WERI-Rb-1 (cell line): ENCODE measurements at regions not wholly inside any gene's neighbourhood (a gene's known extent, or its start where the extent isn't known, plus 50 kb on each side); places are given as distances from the start of the nearest gene placed in this dataset.

ENCODE experiments used
- DNase-seq: peaks from one replicate; pipeline ENCODE4 v3.0.0-alpha.2; 2020
- H3K27ac ChIP-seq: fragments of 250-450 bp; sonication (Bioruptor Pico); 2 replicates; pipeline ENCODE4 v1.5.1; 2020; ENCODE audit warnings: mild to moderate bottlenecking, moderate library complexity
- H3K27me3 ChIP-seq: fragments of 250-450 bp; sonication (Bioruptor Pico); 2 replicates; pipeline ENCODE4 v1.5.1; 2021; ENCODE audit warnings: mild to moderate bottlenecking, low read depth, moderate library complexity; ENCODE audit not compliant: insufficient read depth, severe bottlenecking
- H3K36me3 ChIP-seq: fragments of 250-450 bp; sonication (Bioruptor Pico); 2 replicates; pipeline ENCODE4 v1.5.1; 2020; ENCODE audit warnings: mild to moderate bottlenecking, moderate library complexity
- H3K4me3 ChIP-seq: 2 replicates; pipeline ENCODE4 v1.5.1; 2011; ENCODE audit warnings: low read depth, mild to moderate bottlenecking, control low read depth, low read length
- H3K9me3 ChIP-seq: fragments of 250-450 bp; sonication (Bioruptor Pico); 2 replicates; pipeline ENCODE4 v1.5.1; 2021; ENCODE audit warnings: mild to moderate bottlenecking, moderate library complexity; ENCODE audit not compliant: severe bottlenecking
- TF ChIP-seq, protein P1 (sequence below): IDR thresholded peaks from 2 replicates; pipeline ENCODE4 v1.5.1; 2011; ENCODE audit warnings: low read depth, mild to moderate bottlenecking, control low read depth, inconsistent platforms, low read length

DNA sequence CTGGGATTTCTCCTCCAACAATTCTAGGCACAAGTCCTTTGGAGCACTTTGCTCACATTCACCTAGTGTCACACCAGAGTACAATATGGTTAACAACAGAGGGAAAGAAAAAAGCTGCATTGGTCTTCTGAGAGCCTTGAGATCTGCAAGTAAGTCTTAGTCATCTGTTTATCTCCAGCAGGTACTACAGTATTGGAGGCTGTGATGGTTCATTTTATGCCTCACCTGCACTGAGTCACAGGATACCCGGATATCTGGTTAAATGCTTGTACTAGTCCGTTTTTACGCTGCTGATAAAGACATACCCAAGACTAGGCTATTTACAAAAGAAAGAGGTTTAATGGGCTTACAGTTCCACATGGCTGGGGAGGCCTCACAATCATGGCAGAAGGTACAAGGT lies 525.0 kb downstream of the NR2F1-AS1 start:
- no peak overlapping the region for H3K27ac ChIP-seq
- TF ChIP-seq, protein P1, sequence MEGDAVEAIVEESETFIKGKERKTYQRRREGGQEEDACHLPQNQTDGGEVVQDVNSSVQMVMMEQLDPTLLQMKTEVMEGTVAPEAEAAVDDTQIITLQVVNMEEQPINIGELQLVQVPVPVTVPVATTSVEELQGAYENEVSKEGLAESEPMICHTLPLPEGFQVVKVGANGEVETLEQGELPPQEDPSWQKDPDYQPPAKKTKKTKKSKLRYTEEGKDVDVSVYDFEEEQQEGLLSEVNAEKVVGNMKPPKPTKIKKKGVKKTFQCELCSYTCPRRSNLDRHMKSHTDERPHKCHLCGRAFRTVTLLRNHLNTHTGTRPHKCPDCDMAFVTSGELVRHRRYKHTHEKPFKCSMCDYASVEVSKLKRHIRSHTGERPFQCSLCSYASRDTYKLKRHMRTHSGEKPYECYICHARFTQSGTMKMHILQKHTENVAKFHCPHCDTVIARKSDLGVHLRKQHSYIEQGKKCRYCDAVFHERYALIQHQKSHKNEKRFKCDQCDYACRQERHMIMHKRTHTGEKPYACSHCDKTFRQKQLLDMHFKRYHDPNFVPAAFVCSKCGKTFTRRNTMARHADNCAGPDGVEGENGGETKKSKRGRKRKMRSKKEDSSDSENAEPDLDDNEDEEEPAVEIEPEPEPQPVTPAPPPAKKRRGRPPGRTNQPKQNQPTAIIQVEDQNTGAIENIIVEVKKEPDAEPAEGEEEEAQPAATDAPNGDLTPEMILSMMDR: no peak
- no peaks in the 10 kb centered on the region for H3K9me3 ChIP-seq
- H3K27me3 ChIP-seq: no peaks in the 10 kb centered on the region
- no peaks in the 10 kb centered on the region for H3K36me3 ChIP-seq
- DNase-seq: no peak
- H3K4me3 ChIP-seq: no peak overlapping the region

DNA sequence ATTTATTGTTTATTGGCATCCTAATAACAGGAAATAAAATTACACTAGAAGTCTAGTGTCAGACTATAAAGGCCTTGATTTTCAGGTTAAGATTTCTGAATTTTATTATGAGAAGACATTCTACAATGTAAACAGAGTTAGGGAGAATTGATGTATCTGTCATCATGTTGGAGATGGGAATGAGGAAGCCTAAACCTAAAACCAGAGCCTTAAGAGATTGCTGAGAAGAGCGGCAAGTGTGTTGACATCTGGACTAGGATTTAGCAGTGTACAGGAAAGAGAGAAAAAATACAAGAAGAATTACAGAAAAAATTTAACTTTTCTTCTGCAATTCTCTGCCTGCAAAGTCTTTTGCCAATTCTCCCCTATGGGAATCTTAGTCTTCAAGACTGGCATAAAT lies 525.5 kb downstream of the NR2F1-AS1 start:
- H3K27me3 ChIP-seq: no peaks in the 10 kb centered on the region
- no peak overlapping the region for H3K4me3 ChIP-seq
- no peak overlapping the region for H3K27ac ChIP-seq
- H3K9me3 ChIP-seq: no peaks in the 10 kb centered on the region
- no peak for DNase-seq
- TF ChIP-seq, protein P1: no peak
- no peaks in the 10 kb centered on the region for H3K36me3 ChIP-seq

DNA sequence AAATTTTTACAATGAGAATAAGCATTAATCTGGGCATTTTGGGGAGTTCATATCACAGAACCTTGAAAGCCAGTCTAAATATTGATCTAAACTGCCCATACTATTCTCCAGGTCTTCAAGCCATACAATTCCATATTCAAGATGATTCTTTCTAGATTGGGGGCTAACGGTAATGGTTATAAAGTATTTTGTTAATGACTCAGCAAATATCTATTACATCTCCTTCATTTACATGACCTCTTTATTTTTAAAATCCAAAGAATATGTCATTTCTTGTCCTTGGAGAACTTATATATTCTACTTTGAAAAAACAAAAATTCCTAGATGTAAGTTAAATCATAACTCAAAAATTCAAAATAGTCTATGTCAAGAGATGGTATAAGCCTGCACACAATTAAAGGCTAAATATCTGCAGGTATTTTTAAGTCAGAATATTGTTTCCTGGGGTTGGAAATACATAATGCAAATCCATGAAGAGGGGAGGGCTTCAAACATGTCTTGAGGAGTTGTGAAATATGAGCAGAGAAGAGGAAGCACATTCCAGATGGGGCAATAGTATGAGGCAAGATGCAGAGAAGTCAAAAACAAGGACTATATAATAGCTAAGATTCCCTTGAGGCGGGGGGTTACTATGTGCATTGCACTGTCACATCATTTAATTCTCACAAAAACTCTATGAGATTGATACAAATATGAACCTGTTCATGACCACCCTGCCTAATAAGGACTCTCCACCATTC lies 526.4 kb downstream of the NR2F1-AS1 start:
- Histone ChIP-seq H3K27ac (no peak overlapping the region), H3K4me3 (no peak overlapping the region), H3K27me3 (no peaks in the 10 kb centered on the region), H3K9me3 (no peaks in the 10 kb centered on the region), H3K36me3 (no peaks in the 10 kb centered on the region)
- TF ChIP-seq, protein P1: no peak
- DNase-seq: no peak

DNA sequence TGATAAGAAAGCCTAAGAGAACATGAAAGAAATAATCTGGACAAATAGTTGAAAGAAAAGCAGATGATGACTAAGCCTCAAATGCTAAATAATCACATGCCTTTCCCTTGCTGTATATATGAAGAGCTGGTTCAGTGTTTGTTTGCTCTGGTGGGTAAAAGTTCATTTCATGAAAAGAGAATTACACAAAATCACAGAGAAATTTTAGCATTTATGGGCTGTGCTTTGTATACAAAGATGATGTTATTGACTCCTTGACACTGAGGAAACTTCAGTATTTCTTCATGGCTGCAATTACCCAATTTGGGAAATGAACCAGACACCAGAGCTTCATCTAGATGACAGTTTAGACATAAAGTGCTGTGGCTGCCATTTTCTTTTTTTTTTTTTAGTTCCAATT lies 527.2 kb downstream of the NR2F1-AS1 start:
- no peak for DNase-seq
- no peak overlapping the region for H3K4me3 ChIP-seq
- no peak overlapping the region for H3K27ac ChIP-seq
- TF ChIP-seq, protein P1: no peak
- H3K36me3 ChIP-seq: no peaks in the 10 kb centered on the region
- no peaks in the 10 kb centered on the region for H3K9me3 ChIP-seq
- H3K27me3 ChIP-seq: no peaks in the 10 kb centered on the region

DNA sequence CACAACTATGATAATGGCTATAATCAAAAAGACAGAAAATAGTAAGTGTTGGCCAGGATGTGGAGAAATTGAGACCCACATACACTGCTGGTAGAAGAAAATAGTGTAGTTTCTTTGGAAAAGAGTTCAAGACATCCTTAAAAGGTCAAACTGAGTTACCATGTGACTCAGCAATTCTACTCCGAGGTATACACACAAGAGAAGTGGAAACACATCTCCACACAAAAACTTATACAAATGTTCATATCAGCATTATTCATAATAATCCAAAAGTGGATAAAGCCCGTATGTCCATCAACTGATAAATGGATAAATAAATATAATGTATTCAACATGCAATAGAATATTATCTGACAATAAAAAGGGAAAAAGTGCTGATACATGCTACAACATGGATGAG lies 532.2 kb downstream of the NR2F1-AS1 start:
- Histone ChIP-seq H3K9me3 (no peaks in the 10 kb centered on the region), H3K4me3 (no peak overlapping the region), H3K27ac (no peak overlapping the region), H3K36me3 (no peaks in the 10 kb centered on the region), H3K27me3 (no peaks in the 10 kb centered on the region)
- TF ChIP-seq, protein P1: no peak
- DNase-seq: no peak
